ENCODE measurements at regions not wholly inside any gene's neighbourhood (a gene's known extent, or its start where the extent isn't known, plus 50 kb on each side); places are given as distances from the start of the nearest gene placed in this dataset.

DNA sequence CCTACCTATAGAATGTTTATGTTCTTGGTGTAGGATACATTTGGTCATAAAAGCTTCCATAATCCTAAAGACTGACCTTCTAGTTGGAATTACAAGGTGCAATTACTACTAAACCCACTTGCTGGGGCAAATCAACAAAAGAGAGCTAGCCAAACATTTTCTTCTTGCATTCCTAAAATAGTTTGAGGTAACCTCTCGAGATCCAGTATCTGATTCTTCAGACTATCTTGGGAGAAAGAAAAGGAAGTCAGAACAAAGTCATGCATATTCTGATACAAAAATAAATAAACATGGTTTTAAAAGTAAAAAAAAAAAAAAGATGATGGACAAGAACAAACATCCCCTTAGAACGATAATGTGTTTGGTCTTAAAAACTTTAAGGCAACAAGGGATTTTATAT is 294.2 kb upstream of the RSPO3 start:
- TF ChIP-seq, protein P1, sequence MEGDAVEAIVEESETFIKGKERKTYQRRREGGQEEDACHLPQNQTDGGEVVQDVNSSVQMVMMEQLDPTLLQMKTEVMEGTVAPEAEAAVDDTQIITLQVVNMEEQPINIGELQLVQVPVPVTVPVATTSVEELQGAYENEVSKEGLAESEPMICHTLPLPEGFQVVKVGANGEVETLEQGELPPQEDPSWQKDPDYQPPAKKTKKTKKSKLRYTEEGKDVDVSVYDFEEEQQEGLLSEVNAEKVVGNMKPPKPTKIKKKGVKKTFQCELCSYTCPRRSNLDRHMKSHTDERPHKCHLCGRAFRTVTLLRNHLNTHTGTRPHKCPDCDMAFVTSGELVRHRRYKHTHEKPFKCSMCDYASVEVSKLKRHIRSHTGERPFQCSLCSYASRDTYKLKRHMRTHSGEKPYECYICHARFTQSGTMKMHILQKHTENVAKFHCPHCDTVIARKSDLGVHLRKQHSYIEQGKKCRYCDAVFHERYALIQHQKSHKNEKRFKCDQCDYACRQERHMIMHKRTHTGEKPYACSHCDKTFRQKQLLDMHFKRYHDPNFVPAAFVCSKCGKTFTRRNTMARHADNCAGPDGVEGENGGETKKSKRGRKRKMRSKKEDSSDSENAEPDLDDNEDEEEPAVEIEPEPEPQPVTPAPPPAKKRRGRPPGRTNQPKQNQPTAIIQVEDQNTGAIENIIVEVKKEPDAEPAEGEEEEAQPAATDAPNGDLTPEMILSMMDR (IDR thresholded peaks at IDR 0.05), result no peak
- TF ChIP-seq POLR2A (IDR thresholded peaks at IDR 0.05; ENCODE audit: low read depth), result no peak
